Cardiac fibroblast (primary cell): ENCODE measurements at regions not wholly inside any gene's neighbourhood (a gene's known extent, or its start where the extent isn't known, plus 50 kb on each side); places are given as distances from the start of the nearest gene placed in this dataset.

Source experiments
- DNase-seq, 2 donors: peaks; one replicate each; pipeline versions ENCODE4 v3.0.0 to v3.0.0-alpha.2; 2010; ENCODE audit warnings: low read depth in 2 of 2
- H3K4me3 ChIP-seq, 2 donors: replicated peaks in 1 of 2; 1 replicate in 1 of 2; 2 replicates in 1 of 2; pipeline ENCODE4 v1.5.1; 2011; ENCODE audit warnings: low read depth in 2 of 2, low read length in 2 of 2, mild to moderate bottlenecking in 2 of 2, moderate library complexity in 1 of 2
- CTCF ChIP-seq: IDR thresholded peaks from one replicate; pipeline ENCODE4 v1.5.1; 2011; ENCODE audit warnings: low read depth, mild to moderate bottlenecking, low read length, inconsistent platforms

- peak; percentile 15 to 74 for DNase-seq
- no peak for TF ChIP-seq CTCF
- no peak overlapping the region for H3K4me3 ChIP-seq
Measured at GRCh38 chr5:167207081-167207480, 1084.4 kb upstream of the WWC1 start.

- no peak for TF ChIP-seq CTCF
- DNase-seq, result peak; percentile 6 to 12
- no peak overlapping the region for H3K4me3 ChIP-seq
Measured at GRCh38 chr5:167208911-167209310, 1082.5 kb upstream of the WWC1 start.

- TF ChIP-seq CTCF, result no peak
- peak in 1 of 2 donors; percentile 14 for DNase-seq
- no peak overlapping the region for H3K4me3 ChIP-seq
Measured at GRCh38 chr5:167217097-167217743, 1074.2 kb upstream of the WWC1 start.

- no peak overlapping the region for H3K4me3 ChIP-seq
- DNase-seq, result no peak
- no peak for TF ChIP-seq CTCF
Measured at GRCh38 chr5:167219298-167219697, 1072.1 kb upstream of the WWC1 start.

GRCh38 chr5:167226386-167226785 is 1065.1 kb upstream of the WWC1 start:
- no peak for DNase-seq
- H3K4me3 ChIP-seq, result no peak overlapping the region
- TF ChIP-seq CTCF, result no peak

- TF ChIP-seq CTCF, result no peak
Measured at GRCh38 chr5:167228134-167228533, 1063.3 kb upstream of the WWC1 start.

GRCh38 chr5:167229751-167230150 is 1061.7 kb upstream of the WWC1 start:
- DNase-seq, result no peak
- no peak overlapping the region for H3K4me3 ChIP-seq
- TF ChIP-seq CTCF, result no peak

More at GRCh38 chr5:167228134-167228533, 1063.3 kb upstream of the WWC1 start:
- H3K4me3 ChIP-seq, result no peak overlapping the region
- DNase-seq, result no peak
